NB4 (cell line): ENCODE measurements at regions not wholly inside any gene's neighbourhood (a gene's known extent, or its start where the extent isn't known, plus 50 kb on each side); places are given as distances from the start of the nearest gene placed in this dataset.

Source experiments
- MAX ChIP-seq: IDR thresholded peaks from 2 replicates; pipeline ENCODE4 v1.6.1; 2011; ENCODE audit warnings: low read depth, low read length
- MYC ChIP-seq: IDR thresholded peaks from 2 replicates; pipeline ENCODE4 v1.6.1; 2011; ENCODE audit warnings: low read depth, low read length
- POLR2A ChIP-seq: IDR thresholded peaks from 2 replicates; pipeline ENCODE4 v1.6.1; 2011; ENCODE audit warnings: mild to moderate bottlenecking; ENCODE audit not compliant: insufficient read length; ENCODE audit errors: extremely low read depth
- TF ChIP-seq, protein P1 (sequence below): IDR thresholded peaks from one replicate; pipeline ENCODE4 v1.5.1; 2012; ENCODE audit warnings: low read depth, low read length

- TF ChIP-seq, protein P1, sequence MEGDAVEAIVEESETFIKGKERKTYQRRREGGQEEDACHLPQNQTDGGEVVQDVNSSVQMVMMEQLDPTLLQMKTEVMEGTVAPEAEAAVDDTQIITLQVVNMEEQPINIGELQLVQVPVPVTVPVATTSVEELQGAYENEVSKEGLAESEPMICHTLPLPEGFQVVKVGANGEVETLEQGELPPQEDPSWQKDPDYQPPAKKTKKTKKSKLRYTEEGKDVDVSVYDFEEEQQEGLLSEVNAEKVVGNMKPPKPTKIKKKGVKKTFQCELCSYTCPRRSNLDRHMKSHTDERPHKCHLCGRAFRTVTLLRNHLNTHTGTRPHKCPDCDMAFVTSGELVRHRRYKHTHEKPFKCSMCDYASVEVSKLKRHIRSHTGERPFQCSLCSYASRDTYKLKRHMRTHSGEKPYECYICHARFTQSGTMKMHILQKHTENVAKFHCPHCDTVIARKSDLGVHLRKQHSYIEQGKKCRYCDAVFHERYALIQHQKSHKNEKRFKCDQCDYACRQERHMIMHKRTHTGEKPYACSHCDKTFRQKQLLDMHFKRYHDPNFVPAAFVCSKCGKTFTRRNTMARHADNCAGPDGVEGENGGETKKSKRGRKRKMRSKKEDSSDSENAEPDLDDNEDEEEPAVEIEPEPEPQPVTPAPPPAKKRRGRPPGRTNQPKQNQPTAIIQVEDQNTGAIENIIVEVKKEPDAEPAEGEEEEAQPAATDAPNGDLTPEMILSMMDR: no peak
- TF ChIP-seq POLR2A: no peak
- TF ChIP-seq MAX: no peak
- TF ChIP-seq MYC: no peak
These were observed 220.9 kb downstream of the PHETA1 start for GRCh38 chr12:111148005-111148404.
